Pulmonary artery endothelial cell (primary cell): ENCODE measurements at regions not wholly inside any gene's neighbourhood (a gene's known extent, or its start where the extent isn't known, plus 50 kb on each side); places are given as distances from the start of the nearest gene placed in this dataset.

Experiments used
- DNase-seq: peaks from one replicate; pipeline ENCODE4 v3.0.0-alpha.2; 2011; ENCODE audit warnings: low read depth, low spot score

DNA sequence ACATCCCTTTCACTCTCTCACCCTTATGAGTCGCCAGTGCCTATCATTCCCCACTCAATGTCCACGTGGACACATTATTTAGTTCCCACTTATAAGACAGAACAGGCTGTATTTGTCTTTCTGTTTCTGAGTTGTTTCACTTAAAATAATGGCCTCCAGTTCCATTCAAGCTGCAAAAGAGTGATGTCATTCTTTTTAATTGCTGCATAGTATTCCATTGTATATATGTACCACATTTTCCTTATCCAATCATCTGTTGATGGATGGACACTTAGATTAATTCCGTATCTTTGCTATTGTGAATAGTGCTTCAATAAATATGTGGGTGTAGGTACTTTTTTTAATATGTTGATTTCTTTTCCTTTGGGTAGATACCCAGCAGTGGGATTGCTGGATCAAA is 79.1 kb downstream of the ZNF365 start:
- DNase-seq, result no peak

DNA sequence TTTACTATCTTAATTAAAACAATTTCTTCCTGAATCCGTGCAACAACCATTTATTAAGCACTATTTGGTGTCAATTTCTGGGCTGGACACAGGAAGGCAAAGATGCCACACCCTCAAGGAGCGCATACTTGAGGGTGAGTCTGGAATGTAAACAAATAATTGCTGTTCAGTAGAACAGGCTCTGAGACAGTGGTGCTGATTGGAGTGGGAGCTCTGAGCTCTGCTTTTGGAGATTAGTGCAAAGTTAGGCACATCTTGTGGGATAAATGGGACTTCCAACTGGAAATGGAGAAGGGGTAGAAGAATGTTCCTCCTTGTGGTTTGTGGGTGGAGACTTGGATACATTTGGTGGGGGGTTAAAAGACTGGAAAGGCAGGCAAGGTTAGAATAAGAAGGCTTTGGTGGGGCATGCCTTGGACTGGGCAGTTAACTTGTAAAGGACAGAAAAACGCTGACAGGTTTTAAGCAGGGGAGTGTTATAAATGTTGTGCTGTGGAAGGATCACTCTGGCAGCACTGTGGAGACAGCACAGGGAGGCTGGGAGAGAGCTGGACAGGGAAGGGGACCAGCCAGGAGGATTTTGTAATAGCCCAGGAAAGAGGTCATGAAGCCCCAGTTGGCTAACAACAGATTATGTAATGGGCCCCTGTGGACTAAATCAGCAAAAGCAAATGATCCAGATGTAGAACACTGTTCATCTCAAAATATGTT is 80.7 kb downstream of the ZNF365 start:
- no peak for DNase-seq

DNA sequence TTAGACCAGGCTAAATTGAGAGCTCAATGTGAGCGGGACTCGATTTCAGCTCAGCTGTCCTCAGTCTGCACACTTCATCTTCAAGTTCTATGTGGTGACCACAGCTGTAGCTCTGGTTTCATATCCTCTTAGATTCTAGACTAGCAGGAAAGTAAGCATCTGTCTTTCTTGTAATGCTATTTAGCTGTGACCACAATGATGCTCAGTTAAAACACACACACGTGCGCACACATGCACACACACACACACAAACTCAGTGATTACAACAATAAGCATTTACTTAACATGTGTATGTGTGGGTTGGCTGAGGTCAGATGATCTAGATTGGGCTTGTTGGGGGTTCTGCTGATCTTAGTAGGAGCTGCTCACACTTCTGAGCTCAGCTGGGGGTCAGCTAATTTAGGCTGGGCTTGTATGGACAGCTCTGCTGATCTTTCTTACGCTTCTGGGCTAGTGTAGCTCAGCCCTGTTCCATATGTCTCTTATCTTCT is 82.5 kb downstream of the ZNF365 start:
- DNase-seq, result no peak

DNA sequence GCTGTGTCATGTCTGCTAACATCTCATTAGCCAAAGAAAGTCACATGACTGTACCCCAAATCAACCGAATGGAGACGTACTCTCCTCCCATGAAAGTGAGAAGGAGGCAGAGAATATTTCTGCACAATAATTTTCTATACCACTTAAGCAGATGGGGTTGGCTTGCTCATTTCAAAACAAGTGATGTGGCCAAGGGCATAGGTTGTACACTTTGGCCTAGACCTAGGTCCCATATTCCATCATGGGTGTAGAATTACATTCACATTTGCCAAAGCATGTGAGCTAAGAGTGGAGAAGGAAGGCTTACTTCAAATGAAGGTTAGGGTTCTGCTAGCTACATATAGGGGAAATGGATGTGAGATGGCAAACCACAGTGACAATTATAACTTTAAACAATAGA is 83.0 kb downstream of the ZNF365 start:
- DNase-seq, result no peak

DNA sequence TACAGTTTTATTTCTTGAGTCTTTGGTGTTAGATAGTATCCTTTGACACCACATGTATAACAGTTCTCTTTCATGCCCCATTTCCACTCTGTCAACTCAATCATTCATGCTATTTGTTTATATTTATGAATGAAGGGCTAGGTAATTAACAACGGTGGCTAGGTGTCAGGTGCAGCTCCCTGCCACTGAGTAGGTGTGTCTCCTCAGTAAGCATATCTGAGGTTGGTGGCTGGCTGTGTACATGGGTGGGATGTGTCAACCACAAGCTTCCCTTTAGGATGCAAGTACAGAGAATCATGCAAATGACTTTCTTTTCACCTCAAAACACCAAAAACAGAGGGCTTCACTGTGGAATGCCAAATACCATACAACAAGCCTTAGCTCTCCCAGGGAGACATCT is 83.4 kb downstream of the ZNF365 start:
- no peak for DNase-seq

DNA sequence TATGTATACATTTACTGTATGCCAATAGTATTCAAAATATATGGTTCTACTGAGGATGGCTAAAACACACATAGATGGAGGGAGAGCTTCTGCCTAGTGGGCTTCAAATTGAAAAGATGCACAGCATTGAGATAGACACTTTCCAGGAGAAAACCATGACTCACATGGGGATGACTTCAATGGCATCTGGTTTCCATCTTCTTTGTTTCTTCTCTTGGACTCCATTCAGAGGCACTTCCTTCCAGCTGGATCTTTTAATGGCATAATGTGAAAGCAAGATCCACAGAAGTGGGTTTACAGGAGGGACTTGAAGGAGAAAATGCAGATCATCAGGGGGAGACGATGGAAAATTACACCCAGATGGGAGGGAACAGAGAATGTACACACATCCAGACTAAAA is 84.9 kb downstream of the ZNF365 start:
- no peak for DNase-seq

DNA sequence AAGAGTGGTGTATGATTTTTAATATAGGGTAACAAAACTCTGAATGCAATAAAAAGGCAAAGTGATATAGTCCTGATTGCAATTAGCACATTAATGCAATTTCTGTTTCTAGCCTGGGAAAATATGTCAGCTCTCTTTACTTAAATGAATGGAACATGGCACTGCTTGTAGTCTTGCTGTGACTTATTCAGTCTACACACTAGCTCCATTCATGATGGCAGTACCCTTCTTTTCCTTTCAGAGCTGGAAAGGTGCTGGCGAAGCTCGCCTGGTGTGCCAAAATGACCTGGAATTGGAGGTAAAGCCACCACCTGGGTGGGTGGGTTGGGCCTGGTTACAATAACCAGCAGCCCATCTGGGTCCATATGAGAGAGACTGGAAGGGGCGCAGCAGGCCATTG is 85.3 kb downstream of the ZNF365 start:
- no peak for DNase-seq

DNA sequence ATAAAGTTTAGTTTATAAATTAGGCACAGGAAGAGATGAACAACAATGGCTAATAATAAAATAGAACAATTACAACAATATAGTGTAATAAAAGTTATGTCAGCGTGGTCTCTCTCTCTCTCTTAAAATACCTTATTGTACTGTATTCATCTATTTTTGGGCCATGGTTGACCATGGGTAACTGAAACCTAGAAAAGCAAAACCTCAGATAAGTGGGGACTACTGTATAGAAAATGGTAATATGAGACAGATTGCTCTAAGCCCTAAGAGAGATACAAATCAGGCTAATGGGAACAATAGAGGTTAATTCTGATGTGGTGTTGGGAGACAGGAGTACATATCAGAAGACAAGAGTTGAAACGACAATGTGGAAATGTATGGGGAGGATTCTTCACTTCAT is 86.2 kb downstream of the ZNF365 start:
- DNase-seq, result no peak

DNA sequence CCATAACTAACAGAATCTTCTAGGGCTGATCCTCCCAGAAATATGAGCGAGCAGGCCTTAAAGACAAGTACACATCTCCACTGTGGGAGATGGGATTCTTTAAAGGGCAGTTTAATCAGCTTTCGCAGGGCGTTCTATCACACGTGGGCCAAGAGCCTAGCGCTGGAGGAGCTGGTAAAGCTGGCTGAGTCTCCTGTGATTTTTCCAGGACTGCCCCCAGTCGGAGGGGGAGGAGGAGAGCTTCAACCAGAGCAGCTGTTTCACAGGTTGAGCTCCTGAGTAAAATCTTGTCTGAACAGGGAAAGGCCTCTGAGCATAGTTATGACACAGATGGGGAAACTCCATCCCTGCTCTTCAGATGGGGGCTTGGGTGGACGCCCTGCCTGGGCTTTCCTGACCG is 87.0 kb downstream of the ZNF365 start:
- DNase-seq, result no peak

DNA sequence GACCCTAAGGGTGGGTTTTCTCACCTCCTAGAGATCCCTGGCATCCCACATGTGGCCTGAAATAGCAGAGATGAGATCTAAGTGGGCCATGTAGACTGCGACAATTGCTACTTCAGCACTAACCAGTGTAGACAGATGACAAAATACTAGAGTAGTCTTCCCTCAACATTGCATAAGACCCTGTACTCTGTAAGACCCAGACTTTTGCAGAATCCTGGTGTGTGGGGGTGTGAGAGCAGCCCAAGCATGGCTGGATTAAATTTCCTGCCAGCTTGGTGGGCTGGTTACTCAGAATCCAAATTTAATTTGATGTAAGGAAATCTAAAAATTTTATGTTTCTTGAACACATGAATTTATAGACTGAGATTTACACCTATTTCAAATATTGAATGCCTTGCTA is 88.3 kb downstream of the ZNF365 start:
- no peak for DNase-seq

DNA sequence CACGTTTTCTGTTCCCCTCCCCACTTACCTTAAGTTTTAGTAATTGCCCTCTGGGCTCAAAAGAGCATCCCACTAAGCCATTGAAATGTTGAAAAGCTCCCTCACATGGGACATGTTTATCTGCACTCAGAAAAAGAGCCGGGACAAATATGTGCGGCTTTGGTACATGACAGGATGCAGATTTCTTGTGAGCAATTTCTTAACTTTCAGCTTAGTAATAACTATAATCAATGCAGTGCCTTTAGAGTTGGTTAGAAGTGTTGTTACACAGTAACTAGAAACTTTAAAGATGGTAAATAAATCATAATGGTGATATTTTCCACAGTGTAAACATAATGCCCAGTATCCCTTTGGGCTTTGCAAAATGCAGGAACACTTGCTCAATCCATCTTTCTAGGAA is 89.2 kb downstream of the ZNF365 start:
- DNase-seq, result no peak

DNA sequence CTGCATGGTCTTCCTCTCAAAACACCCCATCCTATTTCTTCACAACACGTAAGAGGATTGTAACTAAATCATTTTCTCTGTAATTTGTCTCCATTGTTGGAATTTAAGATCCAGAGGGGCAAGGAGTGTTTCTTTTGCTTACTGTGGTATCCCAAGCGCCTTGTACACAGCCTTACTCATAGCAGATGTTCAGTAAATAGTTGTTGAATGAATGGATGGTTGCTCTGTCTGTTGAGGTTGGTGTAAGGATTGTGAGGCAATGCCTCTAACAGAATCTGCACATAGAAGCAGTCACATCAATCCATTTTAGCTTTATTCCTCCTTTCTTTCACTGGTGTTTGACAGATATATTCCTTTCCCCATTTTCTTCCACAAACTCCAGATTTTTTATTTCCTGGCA is 90.1 kb downstream of the ZNF365 start:
- DNase-seq, result no peak

DNA sequence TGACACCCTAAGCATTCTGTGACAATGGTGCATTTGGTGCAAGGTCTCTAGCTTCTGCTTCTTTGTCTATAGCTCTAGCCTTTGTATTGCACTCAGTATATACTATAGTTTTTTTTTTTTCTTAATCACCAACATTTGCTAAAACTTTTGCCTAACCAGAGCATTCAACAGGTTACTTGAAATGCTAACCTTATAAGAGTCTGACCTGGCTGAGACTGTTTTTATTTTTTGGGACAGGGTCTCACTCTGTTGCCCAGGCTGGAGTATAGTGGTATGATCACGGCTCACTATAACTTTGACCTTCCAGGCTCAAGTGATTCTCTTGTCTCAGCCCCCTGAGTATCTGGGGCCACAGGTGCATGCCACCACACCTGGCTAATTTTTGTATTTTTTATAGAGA is 92.4 kb downstream of the ZNF365 start:
- DNase-seq, result no peak

DNA sequence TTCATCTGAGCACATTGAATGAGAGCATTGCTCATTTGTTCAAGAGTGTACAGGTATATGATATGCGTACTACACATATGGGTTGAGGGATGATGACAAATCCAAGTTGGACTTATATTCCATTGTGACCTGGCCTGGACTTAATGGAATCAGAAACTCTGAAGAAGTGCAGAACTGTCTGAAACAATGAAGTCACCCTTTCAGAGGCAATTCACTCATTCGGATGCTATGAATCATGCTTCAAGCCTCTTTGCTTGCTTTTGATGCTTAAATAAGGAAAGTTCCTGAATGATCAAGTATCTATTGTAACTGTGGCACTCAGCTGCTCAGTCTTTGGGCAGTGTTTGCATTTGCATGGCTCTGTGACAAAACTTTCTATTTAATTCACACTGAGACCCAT is 93.4 kb downstream of the ZNF365 start:
- DNase-seq, result no peak

DNA sequence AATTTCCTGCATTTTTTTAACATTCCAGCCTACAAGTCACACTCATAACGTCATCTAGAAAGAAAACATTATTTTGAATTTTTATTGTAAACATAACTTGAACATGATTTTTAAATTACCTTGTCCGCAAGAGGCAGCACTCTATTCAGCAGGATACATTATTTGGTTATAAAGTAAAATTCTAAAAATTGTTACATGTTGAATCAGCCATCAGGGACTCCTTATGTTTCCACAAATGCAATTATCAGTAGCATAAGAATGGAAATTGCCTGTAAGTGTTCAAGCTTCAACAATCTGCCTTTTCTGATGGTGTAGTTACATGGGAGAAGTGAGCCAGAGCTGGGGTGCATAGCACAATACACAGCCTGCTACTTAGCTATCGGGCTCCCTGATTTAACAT is 97.5 kb downstream of the ZNF365 start:
- no peak for DNase-seq

DNA sequence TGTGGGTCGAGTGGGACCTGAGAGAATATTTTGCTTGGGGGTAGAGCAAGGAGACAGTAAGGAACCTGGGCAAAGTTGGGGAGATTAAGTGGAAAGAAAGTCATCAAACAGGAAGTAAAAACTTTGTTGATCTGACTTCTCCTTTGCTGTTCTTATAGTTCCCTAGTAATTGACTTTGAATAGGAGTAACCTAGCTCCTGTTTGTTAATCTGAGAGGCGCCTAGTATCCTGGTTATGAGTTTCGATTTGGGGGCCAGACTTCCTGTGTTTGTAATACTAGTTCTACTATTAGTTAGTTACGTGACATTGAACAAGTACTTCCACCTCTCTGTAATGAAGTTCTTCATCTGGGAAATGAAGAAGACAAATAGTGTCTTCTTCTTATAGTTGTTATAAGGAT is 99.1 kb downstream of the ZNF365 start:
- no peak for DNase-seq

DNA sequence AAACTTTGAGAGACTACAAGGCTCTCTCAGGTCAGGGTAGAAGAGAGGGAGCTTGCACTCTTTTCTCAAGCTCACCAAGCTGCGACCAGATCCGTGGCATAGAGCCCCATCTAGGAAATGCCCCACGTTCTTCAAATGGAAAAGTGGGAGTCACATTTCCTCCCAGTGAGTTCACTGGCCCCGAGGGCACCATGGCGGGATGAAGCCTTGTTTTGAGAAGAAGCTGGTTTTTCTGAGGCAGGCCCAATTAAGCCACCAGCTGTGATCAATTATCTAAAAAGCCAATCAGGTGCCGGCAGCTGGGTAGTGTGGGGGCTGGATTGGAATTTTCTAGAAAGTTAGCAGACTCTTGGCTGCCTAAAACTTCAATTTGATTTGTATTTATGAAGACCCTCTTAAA is 101.4 kb downstream of the ZNF365 start:
- no peak for DNase-seq

DNA sequence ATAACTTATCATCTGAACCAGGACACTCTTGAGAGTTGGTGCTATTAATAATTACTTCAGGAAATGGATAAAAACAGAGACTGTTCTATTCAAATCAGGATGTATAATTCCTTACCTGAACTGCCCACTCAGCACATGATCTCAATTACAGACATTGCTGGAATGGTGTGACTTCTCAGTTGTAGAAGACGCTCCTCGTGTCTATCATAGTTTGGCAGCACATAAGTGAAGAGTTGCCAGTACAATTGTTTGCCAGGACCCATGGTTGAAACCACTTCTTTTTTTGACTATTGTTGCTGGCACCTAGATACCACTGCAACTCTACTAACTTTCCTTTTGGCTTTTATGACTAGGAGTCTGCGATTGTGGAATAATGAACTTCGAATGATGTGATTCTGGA is 105.4 kb downstream of the ZNF365 start:
- no peak for DNase-seq

DNA sequence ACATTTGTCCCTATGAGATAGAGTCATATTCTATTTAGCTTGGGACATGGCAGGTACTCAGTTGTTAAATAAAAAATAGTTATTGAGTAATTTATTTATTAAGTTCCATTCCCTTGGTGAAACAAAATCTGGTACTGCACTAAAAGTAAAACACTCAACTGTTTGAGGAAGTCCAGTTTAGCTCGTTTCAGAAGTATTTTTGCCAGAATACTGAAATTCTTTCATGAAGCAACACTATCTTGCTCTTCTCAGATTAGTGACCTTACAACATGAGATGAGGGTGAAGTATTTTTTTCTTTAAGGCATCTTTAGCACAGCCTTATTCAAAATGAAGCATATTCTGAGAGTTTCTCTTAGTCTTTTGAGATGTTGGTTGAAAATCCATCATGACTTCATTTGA is 106.0 kb downstream of the ZNF365 start:
- DNase-seq, result no peak

DNA sequence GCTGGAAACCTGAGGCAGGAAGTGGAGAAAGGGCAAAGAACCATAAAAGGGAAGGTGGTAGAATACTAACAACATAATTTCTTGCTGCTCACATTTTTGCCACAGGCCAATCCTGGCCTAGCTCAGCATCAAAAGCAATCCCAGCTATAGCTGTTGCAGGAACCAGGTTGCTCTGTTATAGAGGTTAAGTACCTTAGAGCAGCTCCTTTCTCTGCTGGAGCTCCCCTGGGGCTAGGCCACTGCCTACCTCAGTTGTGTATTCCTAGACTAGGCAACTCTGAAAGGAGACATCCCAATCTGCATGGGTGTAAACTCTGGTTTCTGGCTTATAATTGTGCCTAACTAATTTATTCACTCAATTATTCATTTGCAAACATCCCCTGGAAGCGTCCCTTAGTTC is 108.4 kb downstream of the ZNF365 start:
- no peak for DNase-seq

DNA sequence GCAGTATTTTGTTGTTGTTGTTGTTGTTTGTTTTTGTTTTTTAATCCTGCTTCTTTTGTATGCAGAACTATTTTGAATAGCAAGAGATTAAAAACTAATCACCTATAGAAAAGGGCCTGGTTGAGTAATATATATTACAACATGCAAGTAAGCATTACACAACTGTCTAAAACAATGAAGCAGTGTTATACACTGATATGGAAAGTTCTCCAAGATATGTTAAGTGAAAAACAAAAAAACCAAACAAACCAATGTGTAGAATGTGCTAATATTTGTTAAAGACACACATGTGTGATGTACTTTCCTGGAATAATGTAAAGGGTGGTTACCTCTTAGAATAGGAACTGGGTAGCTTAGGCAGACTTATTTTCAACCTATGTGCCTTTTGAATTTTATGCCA is 117.4 kb downstream of the ZNF365 start:
- no peak for DNase-seq

DNA sequence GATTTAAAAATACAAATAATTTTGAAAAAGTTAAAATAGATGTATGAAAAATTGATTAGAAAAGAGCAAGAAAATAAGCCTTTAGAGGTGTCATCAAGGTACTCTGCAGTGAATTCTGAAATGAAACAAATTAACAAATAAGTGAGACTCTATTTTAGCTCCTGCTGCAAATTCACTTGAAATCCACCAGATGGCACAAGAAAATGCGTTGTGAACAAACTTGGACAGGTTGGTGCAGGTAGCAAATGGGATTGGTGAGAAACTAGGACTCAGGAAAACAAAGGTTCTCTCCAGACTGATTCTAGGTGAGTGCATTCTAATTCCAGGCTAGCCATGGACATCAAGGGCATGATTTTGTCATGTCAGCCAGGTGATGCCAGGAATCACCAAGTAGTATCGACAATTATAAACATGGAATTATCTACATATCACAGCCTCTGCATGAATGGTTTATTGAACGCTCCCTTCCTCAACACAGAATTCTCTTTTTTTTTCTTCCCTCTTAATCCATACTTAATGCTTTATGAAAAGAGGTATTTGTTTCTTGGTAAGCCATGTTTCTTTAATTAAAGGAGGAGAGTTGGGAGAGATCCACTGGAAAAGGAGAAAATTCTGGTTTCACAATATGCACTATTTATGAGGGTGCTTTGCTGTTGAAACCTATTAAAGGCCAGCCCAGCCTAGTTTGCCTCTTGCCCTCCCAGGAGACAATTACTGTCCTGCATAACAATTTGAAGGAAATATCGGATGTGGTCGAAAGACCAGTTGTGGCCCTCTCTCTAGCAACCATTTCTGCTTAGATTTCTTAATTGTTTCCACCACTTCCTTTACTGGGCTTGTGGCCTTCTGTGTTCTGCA is 118.1 kb downstream of the ZNF365 start:
- DNase-seq, result no peak

DNA sequence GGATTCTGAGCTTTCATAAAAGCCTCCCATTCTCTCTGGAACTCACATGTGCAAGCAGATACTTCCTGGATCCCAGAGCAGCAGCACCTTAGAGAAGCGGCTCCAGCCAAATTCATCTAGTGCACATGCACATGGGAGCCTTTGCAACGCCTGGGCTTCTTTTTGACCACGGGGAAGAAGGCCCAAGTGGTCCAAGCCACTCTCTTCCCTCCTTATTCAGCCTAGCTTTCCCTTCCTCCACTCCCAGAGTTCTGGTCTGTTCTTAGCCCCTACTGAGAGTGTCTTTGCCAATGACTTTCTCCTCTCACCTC is 118.7 kb downstream of the ZNF365 start:
- no peak for DNase-seq
